Transverse colon (tissue), 1 donor: ENCODE measurements at regions not wholly inside any gene's neighbourhood (a gene's known extent, or its start where the extent isn't known, plus 50 kb on each side); places are given as distances from the start of the nearest gene placed in this dataset.

Experiments
- EP300 ChIP-seq: sonication (generic); formaldehyde crosslinking; IDR thresholded peaks from one replicate; pipeline ENCODE4 v1.6.1; 2017; ENCODE audit warnings: antibody characterized with exemption, low read depth
- POLR2A ChIP-seq: fragments of 450-650 bp; IDR thresholded peaks from one replicate; pipeline ENCODE4 v1.6.1; 2016; ENCODE audit warnings: antibody characterized with exemption, mild to moderate bottlenecking, moderate library complexity

- no peak for TF ChIP-seq EP300
- TF ChIP-seq POLR2A: no peak
Observed at GRCh38 chr22:47249370-47249928, 487.0 kb downstream of the TBC1D22A start.
